ENCODE measurements at regions not wholly inside any gene's neighbourhood (a gene's known extent, or its start where the extent isn't known, plus 50 kb on each side); places are given as distances from the start of the nearest gene placed in this dataset.
"Not testable (repeated sequence)": the region's sequence is repeated elsewhere in the genome, so short reads cannot be mapped to it uniquely, and the experiment has no call there.

DNA sequence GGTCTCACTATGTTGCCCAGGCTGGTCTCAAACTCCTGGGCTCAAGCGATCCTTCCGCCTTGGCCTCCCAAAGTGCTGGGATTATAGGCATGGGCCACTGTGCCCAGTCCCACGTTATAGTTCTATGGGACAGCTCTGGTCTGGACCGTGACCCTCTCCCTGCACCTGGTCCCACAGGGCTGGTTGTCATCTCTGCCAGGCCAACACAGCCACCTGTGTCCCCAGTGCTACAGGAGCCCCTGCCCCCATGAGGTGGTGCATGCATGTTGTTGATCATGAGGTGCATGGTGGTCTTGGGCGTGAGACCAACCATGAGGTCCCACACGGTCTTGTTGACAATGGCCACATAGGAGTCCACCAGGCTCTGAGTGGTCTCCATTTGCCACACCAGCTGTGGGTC, 51.0 kb upstream of the UBE2Q2 start:
- not testable (repeated sequence) for DNase-seq (ENCODE audit: low read depth in 2 of 2)

DNA sequence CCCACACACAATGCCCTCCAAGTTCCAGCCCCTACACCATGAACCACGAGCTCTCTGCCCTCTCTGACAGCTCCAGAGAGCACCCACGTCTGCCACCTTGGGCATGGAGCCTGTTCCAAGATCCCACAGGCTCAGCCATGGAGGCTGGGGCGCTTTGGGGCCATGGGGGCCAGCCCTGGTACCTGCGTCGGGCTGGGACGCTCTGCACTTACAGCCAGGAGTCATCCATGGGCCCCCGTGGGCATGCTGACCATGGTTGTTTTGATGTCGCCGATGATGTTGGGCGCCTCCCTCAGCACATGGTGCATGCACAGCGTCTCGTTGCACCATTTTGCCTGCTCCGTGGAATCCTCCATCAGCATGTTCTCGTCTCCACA, 51.9 kb upstream of the UBE2Q2 start:
- no peak for DNase-seq (ENCODE audit: low read depth in 2 of 2)

DNA sequence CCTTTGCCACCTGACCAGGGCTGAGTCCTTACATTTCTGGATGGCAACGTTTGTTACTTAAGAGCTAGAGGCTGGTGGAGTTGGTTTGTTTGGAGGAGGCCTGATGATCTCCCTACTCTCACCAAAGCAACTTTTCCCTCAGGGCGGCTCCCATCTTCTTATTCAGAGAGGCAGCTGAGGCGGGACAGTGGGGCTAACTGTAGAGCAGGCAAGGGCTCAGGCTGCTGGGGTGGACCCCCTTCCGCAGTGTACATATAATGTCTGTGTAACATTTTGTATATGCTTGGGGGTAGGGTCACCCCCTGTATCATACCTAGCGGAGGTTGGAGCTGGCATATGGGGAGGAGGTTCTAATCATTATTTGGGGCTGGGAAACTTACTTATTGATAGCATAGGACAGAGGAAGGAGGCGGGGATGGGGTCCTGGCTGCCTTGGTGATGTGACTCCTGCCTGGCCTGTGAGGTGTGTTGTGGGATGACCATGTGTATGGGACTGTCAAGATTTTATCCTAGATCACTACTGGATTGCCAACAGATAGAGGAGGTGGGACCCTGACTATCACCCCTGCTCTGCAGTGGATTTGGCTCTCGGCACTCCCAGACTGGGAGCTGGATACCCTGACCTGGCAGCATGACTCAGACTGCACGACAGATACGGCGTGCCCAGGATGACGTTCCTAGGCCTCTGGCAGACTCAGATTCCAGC, 52.5 kb upstream of the UBE2Q2 start:
- no peak for DNase-seq (ENCODE audit: low read depth in 2 of 2)

GRCh38 chr15:75786575-75786947, 56.7 kb upstream of the UBE2Q2 start:
- no peak for DNase-seq (ENCODE audit: low read depth in 2 of 2)

GRCh38 chr15:75785771-75786574, 57.3 kb upstream of the UBE2Q2 start:
- DNase-seq (ENCODE audit: low read depth in 2 of 2) = peak in 1 of 2 donors; percentile 40

DNA sequence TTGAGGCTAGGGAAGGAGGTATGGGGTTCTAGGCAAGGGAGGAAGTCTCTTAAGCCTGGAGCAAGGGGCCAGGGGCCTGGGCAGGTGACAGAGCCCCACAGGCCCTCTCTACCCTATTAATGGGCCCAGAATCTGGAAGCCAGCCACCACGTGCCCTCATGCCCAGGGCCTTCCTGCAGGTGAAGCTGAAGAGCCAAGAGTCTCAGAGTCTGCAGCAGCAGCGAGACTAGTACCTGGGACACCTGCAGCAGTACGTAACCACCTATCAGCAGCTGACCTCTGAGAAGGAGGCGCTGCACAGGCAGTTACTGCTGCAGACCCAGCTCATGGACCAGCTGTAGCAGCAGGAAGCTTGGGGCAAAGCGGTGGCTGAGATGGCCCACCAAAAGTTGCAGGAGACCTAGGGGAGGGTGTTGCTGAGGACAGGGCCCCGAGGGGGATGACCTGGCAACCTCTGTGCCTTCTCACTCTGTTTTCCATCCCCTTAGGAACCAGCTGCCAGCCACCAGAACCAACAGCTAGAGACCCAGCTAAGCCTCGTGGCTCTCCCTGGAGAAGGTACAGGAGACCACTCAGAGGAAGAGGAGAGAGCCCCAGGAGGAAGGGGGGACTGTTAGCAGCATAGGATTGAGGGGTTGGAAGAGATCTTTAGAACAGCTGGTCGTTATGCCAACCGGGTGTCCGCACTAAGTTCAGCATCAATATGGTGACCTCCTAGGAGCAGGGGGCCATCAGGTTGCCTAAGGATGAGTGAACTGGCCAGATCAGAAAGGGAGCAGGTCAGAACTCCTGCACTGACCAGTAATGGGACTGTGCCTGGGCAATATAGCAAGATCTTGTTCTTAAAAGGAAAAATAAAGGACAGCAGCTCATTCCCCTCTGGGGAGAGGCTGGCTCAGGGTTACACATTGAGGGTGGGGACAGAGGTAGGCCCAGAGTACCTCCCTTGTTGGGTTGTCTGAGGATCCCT, 58.5 kb upstream of the UBE2Q2 start:
- DNase-seq (ENCODE audit: low read depth in 2 of 2) = not testable (repeated sequence)

DNA sequence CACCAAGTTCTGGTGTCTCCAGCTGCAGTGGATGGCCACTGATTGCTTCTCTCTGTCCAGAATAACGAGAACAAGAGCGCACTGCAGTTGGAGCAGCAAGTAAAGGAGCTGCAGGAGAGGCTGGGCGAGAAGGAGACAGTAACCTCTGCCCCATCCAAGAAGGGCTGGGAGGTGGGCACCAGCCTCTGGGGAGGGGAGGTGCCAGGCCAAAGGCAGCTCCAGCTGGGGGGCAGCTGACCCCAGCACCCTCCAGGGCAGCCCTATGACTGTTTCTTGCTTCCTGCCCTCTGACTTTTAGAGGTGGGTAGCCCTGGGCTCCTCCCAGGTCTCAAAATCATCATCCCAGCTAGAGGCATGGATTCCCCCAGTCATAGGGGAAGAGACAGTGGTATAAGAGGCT, 59.7 kb upstream of the UBE2Q2 start:
- not testable (repeated sequence) for DNase-seq (ENCODE audit: low read depth in 2 of 2)

DNA sequence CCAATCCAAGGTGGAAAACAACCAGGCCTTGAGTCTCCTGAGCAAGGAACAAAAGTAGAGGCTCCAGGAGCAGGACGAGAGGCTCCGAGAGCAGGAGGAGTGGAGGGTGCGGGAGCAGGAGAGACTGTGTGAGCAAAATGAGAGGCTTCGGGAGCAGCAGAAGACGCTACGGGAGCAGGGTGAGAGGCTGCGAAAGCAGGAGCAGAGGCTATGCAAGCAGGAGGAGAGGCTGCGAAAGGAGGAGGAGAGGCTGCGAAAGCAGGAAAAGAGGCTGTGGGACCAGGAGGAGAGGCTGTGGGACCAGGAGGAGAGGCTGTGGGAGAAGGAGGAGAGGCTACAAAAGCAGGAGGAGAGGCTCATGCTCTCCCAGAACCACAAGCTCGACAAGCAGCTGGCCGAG, 60.3 kb upstream of the UBE2Q2 start:
- DNase-seq (ENCODE audit: low read depth in 2 of 2) = no peak

GRCh38 chr15:75780995-75781394, 62.3 kb upstream of the UBE2Q2 start:
- not testable (repeated sequence) for DNase-seq (ENCODE audit: low read depth in 2 of 2)

DNA sequence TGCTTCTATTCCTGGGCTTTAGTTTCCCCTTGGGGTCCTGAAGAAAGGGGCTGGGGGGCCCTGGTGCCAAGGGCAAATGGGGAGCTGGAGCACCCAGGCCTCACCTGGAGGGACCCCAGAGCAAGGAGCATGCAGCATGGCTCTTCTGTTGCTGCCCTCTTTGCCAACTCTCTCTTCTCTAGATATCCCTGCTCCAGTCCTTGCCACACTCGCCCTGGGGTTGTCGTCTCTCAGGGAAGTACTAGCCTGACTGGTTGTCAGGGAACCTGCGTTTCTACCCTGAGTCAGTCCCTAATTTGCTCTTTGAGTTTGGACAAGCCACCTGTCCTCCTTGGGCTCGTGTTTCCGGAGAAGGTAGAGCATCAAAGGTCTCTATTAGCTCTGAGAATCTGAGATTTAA, 63.7 kb upstream of the UBE2Q2 start:
- DNase-seq (ENCODE audit: low read depth in 2 of 2) = no peak

GRCh38 chr15:75776871-75777610, 64.4 kb upstream of the CSPG4 start:
- peak in 1 of 2 donors; percentile 46 for DNase-seq (ENCODE audit: low read depth in 2 of 2)

DNA sequence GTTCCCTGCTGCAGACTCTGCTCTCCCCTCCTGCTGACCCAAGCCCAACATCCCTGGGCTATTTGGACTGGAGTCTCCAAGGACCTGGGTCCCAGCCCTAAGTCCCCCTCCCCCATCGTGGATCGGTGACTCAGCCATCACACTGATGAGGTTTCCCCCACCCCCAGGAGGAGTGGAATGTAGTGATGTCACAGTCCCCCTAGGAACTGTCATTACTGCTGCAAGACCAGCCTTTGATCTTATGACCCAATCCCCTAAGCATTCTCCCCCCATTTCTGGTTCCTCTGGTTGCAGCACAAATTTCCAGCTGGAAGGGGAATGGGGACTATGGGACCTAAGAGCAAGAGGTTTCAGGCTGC, 63.4 kb upstream of the CSPG4 start:
- DNase-seq (ENCODE audit: low read depth in 2 of 2) = no peak

DNA sequence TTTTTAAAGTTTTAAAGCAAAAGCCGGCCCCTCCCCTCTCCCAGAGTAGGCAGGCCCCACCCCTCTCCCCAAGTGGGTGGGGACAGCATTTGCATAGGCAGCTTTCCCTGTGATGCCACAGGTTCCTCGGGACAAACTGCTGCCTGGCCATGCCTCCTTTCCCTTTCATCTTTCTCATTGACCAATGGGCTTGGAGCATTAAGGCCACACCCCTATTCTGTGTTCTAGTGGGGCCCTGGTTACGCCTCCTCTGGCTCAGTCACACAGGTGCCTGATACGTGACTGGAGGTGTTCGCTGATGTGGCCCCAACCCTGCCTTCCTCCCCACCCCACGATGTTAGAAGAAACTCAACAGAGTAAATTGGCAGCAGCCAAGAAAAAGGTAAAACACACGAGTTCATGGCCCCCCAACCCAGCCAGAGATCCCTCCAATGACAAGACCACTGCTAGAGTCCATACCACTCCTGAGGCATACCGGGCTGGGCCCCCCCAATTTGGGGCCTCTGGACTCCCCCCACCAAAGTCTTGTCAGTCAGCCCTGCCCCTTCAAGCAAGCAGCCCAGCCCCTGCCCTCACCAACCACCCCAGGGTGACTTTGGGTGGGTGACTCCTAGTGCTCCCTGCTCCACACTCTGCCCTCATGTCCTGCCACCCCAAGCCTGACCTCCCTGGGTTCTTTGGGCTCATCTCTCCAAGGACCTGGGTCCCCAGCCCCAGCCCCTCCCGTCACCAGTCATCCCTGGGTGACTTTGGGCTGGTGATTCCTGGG, 62.8 kb upstream of the CSPG4 start:
- no peak for DNase-seq (ENCODE audit: low read depth in 2 of 2)

GRCh38 chr15:75773974-75774373, 61.3 kb upstream of the CSPG4 start:
- not testable (repeated sequence) for DNase-seq (ENCODE audit: low read depth in 2 of 2)

DNA sequence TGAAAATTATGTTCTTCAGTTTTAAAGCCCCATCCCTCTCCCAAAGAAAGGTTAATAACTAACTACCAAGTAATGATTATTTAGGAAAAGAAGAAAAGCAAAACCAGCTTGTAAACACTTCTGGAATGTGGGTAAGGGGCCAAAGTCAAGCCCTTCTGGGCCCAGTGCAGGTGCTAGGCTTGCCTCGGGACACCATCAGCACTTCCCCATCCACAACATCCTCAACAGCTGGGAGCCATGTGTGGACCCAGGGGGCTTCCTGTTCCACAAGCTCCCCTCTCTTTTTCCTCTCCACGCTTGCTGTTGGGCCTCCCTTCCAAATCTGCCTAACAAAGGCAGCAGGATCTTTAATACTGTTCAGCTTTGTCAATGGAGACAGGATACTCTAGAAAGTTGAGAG, 58.4 kb upstream of the CSPG4 start:
- not testable (repeated sequence) for DNase-seq (ENCODE audit: low read depth in 2 of 2)

GRCh38 chr15:75770131-75770530, 57.5 kb upstream of the CSPG4 start:
- DNase-seq (ENCODE audit: low read depth in 2 of 2) = no peak

GRCh38 chr15:75768526-75768925, 55.9 kb upstream of the CSPG4 start:
- not testable (repeated sequence) for DNase-seq (ENCODE audit: low read depth in 2 of 2)

- DNase-seq (ENCODE audit: low read depth in 2 of 2) = not testable (repeated sequence)
These were observed 53.1 kb upstream of the CSPG4 start for GRCh38 chr15:75765551-75766305.

DNA sequence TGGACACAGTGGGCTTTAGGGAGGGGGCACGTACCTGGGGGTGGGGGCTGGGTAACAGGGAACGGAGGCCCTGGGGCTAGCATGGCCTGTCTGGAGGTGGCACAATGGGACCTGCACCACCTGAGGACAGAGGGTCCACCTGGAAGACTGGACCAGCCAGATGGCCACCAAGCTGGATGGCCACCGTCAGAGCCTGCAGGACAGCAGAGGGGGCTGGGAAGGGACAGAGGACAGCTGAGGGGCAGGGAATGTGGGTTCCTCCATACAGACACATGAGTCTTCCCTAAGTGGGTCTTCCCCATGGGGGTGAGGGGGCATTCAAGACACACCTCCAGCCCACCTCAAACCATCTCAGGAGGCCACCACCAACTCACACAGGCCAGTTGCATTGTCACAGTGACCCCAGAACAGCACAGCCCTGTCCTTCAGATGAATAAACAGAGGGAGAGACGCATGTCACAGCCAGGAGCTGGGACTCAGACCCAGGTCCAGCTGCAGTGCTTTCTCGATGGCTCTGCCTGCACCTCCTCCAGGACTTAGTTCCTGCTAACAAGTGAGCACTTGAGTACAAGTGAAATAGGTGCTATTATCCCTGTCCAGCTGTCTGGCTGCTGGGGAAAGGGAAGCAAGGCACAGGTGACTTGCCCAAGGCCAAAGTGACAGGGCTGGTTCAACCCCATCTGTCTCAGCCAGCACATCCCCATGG, 52.4 kb upstream of the CSPG4 start:
- not testable (repeated sequence) for DNase-seq (ENCODE audit: low read depth in 2 of 2)
